ENCODE measurements at regions not wholly inside any gene's neighbourhood (a gene's known extent, or its start where the extent isn't known, plus 50 kb on each side); places are given as distances from the start of the nearest gene placed in this dataset.

DNA sequence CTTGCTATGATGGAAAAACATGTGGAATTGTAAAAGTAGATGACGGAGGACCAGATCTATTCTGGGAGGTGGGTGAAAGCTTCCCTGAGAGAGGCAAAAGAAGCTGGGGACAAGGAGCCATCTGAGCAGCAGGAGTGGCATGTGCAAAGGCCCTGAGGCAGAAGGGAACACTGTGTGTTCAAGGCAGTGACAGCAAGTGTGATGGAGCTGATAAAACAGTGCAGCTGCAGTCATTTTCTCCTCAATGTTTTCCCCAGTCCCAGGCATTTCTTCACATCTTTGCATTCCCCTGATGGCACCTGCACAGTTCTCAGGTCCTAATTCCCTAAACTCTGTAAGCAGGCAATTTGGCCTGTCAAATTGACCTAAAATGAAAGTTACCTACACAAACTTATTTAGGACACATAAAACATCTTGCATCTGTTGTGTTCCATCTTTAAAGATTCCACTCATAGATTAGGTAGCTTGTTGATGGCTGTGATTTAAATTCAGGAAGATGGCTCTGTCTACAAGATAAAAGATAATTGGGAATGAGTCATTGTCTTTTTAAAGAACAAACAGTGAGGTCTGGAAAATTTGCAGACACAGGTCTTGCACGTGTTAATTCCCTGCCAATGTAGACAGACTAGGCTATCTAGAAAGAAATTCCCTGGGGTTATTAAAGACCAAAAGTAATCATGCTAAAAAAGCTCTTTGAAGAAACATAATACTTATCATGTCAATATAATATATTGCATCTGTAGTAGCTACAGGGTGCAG lies 289.6 kb upstream of the SGCD start:
- Histone ChIP-seq H3K27me3 (replicated peaks) (no peaks in the 10 kb centered on the region), H3K36me3 (replicated peaks) (no peaks in the 10 kb centered on the region), H3K4me3 (ENCODE audit: low read depth, low read length) (no peak overlapping the region), H3K27ac (no peak overlapping the region)
- TF ChIP-seq, protein P1, sequence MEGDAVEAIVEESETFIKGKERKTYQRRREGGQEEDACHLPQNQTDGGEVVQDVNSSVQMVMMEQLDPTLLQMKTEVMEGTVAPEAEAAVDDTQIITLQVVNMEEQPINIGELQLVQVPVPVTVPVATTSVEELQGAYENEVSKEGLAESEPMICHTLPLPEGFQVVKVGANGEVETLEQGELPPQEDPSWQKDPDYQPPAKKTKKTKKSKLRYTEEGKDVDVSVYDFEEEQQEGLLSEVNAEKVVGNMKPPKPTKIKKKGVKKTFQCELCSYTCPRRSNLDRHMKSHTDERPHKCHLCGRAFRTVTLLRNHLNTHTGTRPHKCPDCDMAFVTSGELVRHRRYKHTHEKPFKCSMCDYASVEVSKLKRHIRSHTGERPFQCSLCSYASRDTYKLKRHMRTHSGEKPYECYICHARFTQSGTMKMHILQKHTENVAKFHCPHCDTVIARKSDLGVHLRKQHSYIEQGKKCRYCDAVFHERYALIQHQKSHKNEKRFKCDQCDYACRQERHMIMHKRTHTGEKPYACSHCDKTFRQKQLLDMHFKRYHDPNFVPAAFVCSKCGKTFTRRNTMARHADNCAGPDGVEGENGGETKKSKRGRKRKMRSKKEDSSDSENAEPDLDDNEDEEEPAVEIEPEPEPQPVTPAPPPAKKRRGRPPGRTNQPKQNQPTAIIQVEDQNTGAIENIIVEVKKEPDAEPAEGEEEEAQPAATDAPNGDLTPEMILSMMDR (IDR thresholded peaks at IDR 0.05; ENCODE audit: low read depth, low read length, missing control alignments), result no peak
- in situ Hi-C loops (cut with HindIII; ENCODE audit: low pct_ligation_motif_present, low sequenced_read_pairs), result no loop called here
- DNase-seq, result no peak

DNA sequence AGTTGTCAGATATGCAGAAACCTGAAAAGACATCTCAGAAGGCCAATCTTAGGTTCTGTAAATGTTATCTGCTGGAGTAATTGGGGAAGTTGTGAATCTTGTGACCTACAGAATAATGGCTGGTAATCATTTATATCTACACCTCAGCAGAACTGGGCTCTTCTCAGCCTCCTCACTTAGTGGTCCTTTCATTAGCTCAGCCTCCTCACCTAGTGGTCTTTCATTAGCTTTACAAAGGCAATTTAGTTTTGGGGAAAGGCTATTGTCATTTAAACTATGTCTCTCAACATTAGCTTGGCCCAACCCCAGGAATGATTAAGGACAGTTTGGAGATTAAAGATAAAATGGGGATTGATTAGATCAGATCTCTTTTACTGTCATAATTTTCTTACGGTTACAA lies 284.2 kb upstream of the SGCD start:
- in situ Hi-C loops (cut with HindIII; ENCODE audit: low pct_ligation_motif_present, low sequenced_read_pairs), result no loop called here
- no peak for DNase-seq
- Histone ChIP-seq H3K4me3 (ENCODE audit: low read depth, low read length) (no peak overlapping the region), H3K27me3 (replicated peaks) (no peaks in the 10 kb centered on the region), H3K36me3 (replicated peaks) (no peaks in the 10 kb centered on the region), H3K27ac (no peak overlapping the region)
- TF ChIP-seq, protein P1 (IDR thresholded peaks at IDR 0.05; ENCODE audit: low read depth, low read length, missing control alignments), result no peak

DNA sequence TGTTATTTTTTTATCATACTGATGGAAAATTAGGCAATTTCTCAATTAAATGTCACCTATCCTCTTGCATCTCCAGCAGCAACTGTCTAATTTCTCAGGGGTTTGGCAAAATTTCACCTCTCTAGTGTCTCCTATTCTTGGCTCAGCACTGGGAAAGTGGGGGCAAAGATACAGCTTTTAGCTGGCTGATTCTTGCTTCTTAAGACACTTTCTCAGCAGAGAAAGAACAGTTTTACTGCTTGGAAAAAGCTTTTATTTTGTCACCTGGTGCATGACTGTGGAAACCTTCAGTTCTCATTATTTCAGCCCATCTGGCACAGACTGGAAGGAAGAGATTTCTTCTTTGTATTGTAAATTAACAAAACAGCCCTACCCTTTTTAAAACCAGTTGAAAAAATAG lies 283.6 kb upstream of the SGCD start:
- TF ChIP-seq, protein P1 (IDR thresholded peaks at IDR 0.05; ENCODE audit: low read depth, low read length, missing control alignments), result no peak
- Histone ChIP-seq H3K36me3 (replicated peaks) (no peaks in the 10 kb centered on the region), H3K4me3 (ENCODE audit: low read depth, low read length) (no peak overlapping the region), H3K27ac (no peak overlapping the region), H3K27me3 (replicated peaks) (no peaks in the 10 kb centered on the region)
- in situ Hi-C loops (cut with HindIII; ENCODE audit: low pct_ligation_motif_present, low sequenced_read_pairs), result no loop called here
- no peak for DNase-seq

DNA sequence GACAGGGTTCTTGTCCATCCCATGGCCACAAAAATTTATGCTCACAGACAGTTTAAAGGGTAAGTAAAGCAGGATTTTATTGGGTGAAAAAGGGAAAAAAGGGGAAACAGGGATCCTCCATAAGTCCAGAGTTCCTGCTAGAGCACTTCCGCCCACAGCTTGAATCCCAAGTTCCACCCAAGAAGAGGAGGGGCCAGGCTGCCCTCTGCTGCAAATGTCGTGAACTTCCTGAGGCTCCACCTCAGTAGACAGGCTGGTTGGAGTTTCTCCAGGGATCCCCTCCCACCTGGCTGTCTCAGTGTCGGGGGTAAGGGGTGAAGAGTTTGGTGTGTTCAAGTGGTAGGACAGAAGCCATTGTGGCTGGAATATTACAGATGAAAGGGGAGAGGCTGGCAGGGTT lies 275.0 kb upstream of the SGCD start:
- H3K27ac ChIP-seq, result no peak overlapping the region

DNA sequence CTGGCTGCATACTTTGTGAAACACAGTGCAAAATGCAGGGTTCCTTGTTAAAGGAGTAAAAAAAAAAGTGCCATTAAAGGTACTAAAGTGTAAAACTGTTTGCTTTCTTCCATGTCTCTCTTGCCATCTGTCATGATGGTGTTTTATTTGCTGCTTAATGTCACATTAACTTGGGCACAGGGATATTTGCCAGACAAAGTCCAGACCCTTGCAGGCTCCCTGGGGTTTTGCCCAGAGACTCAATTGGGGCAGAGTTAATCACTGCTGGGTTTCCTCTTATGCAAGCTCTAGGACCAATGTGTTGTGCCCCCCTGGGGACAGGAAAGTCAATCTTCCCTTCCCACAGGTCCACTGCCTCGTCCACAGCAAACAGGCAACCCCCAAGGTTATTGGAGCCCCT lies 274.3 kb upstream of the SGCD start:
- TF ChIP-seq, protein P1 (IDR thresholded peaks at IDR 0.05; ENCODE audit: low read depth, low read length, missing control alignments), result no peak
- H3K27me3 ChIP-seq (replicated peaks), result no peaks in the 10 kb centered on the region
- in situ Hi-C loops (cut with HindIII; ENCODE audit: low pct_ligation_motif_present, low sequenced_read_pairs), result no loop called here
- no peak for DNase-seq
- H3K36me3 ChIP-seq (replicated peaks), result no peaks in the 10 kb centered on the region
- no peak overlapping the region for H3K27ac ChIP-seq
- no peak overlapping the region for H3K4me3 ChIP-seq (ENCODE audit: low read depth, low read length)

More for the DNA sequence above, 275.0 kb upstream of the SGCD start:
- TF ChIP-seq, protein P1 (IDR thresholded peaks at IDR 0.05; ENCODE audit: low read depth, low read length, missing control alignments), result no peak
- DNase-seq, result no peak
- Histone ChIP-seq H3K4me3 (ENCODE audit: low read depth, low read length) (no peak overlapping the region), H3K36me3 (replicated peaks) (no peaks in the 10 kb centered on the region), H3K27me3 (replicated peaks) (no peaks in the 10 kb centered on the region)
- in situ Hi-C loops (cut with HindIII; ENCODE audit: low pct_ligation_motif_present, low sequenced_read_pairs), result no loop called here

DNA sequence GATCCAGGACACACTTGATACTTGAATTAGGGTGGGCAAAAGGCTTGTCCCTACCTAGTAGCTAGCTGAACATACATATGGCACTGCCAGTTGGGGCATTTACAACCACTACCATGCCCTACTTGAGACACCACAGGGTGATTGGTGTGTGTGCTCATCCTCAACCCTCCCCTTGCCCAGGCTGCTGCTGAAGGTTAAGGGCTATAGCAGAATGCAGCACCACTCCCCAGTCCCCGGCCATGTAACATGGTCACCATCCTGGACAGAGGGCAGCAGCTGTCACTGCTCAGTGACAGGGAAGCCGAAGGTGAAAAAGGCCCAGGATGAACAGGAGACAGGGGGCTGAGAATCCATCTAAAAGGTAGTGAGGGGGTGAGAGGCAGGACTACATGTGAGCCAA lies 273.9 kb upstream of the SGCD start:
- Histone ChIP-seq H3K36me3 (replicated peaks) (no peaks in the 10 kb centered on the region), H3K27me3 (replicated peaks) (no peaks in the 10 kb centered on the region), H3K27ac (no peak overlapping the region), H3K4me3 (ENCODE audit: low read depth, low read length) (no peak overlapping the region)
- TF ChIP-seq, protein P1 (IDR thresholded peaks at IDR 0.05; ENCODE audit: low read depth, low read length, missing control alignments), result no peak
- DNase-seq, result no peak
- in situ Hi-C loops (cut with HindIII; ENCODE audit: low pct_ligation_motif_present, low sequenced_read_pairs), result no loop called here
